ES-I3 (cell line): ENCODE measurements at regions not wholly inside any gene's neighbourhood (a gene's known extent, or its start where the extent isn't known, plus 50 kb on each side); places are given as distances from the start of the nearest gene placed in this dataset.

Experiments used
- H3K36me3 ChIP-seq: 2 replicates; pipeline ENCODE4 v1.6.1; 2013; ENCODE audit warnings: mild to moderate bottlenecking, low read length, control low read depth, moderate library complexity; ENCODE audit not compliant: insufficient read depth
- H3K4me1 ChIP-seq: 2 replicates; pipeline ENCODE4 v1.6.1; 2013; ENCODE audit warnings: mild to moderate bottlenecking, control low read depth, low read length; ENCODE audit not compliant: insufficient read depth
- H3K9ac ChIP-seq: 2 replicates; pipeline ENCODE4 v1.6.1; 2013; ENCODE audit warnings: low read depth, mild to moderate bottlenecking, low read length, moderate library complexity
- H3K9me3 ChIP-seq: 2 replicates; pipeline ENCODE4 v1.6.1; 2013; ENCODE audit warnings: mild to moderate bottlenecking, low read length, moderate library complexity; ENCODE audit not compliant: control insufficient read depth, insufficient read depth

GRCh38 chr5:81884871-81885270 is 87.0 kb upstream of the ATG10 start:
- H3K9me3 ChIP-seq, result no peaks in the 10 kb centered on the region; the same call in none of the 2 replicates
- H3K4me1 ChIP-seq, result no peaks in the 10 kb centered on the region
- no peaks in the 10 kb centered on the region for H3K36me3 ChIP-seq
- H3K9ac ChIP-seq, result no peak overlapping the region

GRCh38 chr5:81883371-81883770 is 88.5 kb upstream of the ATG10 start:
- Histone ChIP-seq H3K9me3 (no peaks in the 10 kb centered on the region), H3K36me3 (no peaks in the 10 kb centered on the region), H3K4me1 (no peaks in the 10 kb centered on the region), H3K9ac (no peak overlapping the region)

GRCh38 chr5:81881595-81881994 is 90.2 kb upstream of the ATG10 start:
- H3K4me1 ChIP-seq, result no peaks in the 10 kb centered on the region
- no peak overlapping the region for H3K9ac ChIP-seq

GRCh38 chr5:81879936-81880335 is 91.9 kb upstream of the ATG10 start:
- Histone ChIP-seq H3K4me1 (no peaks in the 10 kb centered on the region), H3K9me3 (no peaks in the 10 kb centered on the region), H3K9ac (no peak overlapping the region), H3K36me3 (no peaks in the 10 kb centered on the region)

More at GRCh38 chr5:81881595-81881994, 90.2 kb upstream of the ATG10 start:
- Histone ChIP-seq H3K9me3 (no peaks in the 10 kb centered on the region), H3K36me3 (no peaks in the 10 kb centered on the region)

GRCh38 chr5:81878333-81878732 is 93.5 kb upstream of the ATG10 start:
- no peak overlapping the region for H3K9ac ChIP-seq
- H3K9me3 ChIP-seq, result no peaks in the 10 kb centered on the region
- no peaks in the 10 kb centered on the region for H3K4me1 ChIP-seq
- no peaks in the 10 kb centered on the region for H3K36me3 ChIP-seq

GRCh38 chr5:81866994-81867393 is 104.8 kb upstream of the ATG10 start:
- H3K4me1 ChIP-seq, result peaks cover 10% of the 10 kb centered on the region; the same call in 1 of the 2 replicates
- H3K9me3 ChIP-seq, result no peaks in the 10 kb centered on the region
- H3K9ac ChIP-seq, result no peak overlapping the region
- no peaks in the 10 kb centered on the region for H3K36me3 ChIP-seq

- Histone ChIP-seq H3K4me1 (peaks cover 19% of the 10 kb centered on the region), H3K36me3 (no peaks in the 10 kb centered on the region), H3K9ac (no peak overlapping the region), H3K9me3 (no peaks in the 10 kb centered on the region)
Observed at GRCh38 chr5:81860778-81861177, 109.9 kb upstream of the SSBP2 start.

GRCh38 chr5:81859624-81860023 is 108.7 kb upstream of the SSBP2 start:
- H3K36me3 ChIP-seq, result no peaks in the 10 kb centered on the region
- no peak overlapping the region for H3K9ac ChIP-seq
- H3K4me1 ChIP-seq, result peaks cover 22% of the 10 kb centered on the region
- no peaks in the 10 kb centered on the region for H3K9me3 ChIP-seq

GRCh38 chr5:81856948-81857928 is 106.3 kb upstream of the SSBP2 start:
- H3K36me3 ChIP-seq, result no peaks in the 10 kb centered on the region
- no peaks in the 10 kb centered on the region for H3K9me3 ChIP-seq
- H3K4me1 ChIP-seq, result peaks cover 29% of the 10 kb centered on the region
- no peak overlapping the region for H3K9ac ChIP-seq

GRCh38 chr5:81855591-81855990 is 104.7 kb upstream of the SSBP2 start:
- Histone ChIP-seq H3K4me1 (peaks cover 34% of the 10 kb centered on the region), H3K9ac (no peak overlapping the region), H3K9me3 (no peaks in the 10 kb centered on the region), H3K36me3 (no peaks in the 10 kb centered on the region)

GRCh38 chr5:81854915-81855314 is 104.0 kb upstream of the SSBP2 start:
- H3K4me1 ChIP-seq, result peaks cover 41% of the 10 kb centered on the region
- H3K9ac ChIP-seq, result no peak overlapping the region
- H3K36me3 ChIP-seq, result no peaks in the 10 kb centered on the region
- no peaks in the 10 kb centered on the region for H3K9me3 ChIP-seq

- Histone ChIP-seq H3K9ac (no peak overlapping the region), H3K36me3 (no peaks in the 10 kb centered on the region), H3K4me1 (peaks cover 45% of the 10 kb centered on the region), H3K9me3 (no peaks in the 10 kb centered on the region)
Observed at GRCh38 chr5:81854485-81854884, 103.6 kb upstream of the SSBP2 start.

GRCh38 chr5:81853030-81853357 is 102.1 kb upstream of the SSBP2 start:
- no peaks in the 10 kb centered on the region for H3K36me3 ChIP-seq
- peak overlapping the region; percentile 63; the same call in 1 of the 2 replicates for H3K9ac ChIP-seq
- H3K4me1 ChIP-seq, result peaks cover 53% of the 10 kb centered on the region
- no peaks in the 10 kb centered on the region for H3K9me3 ChIP-seq

GRCh38 chr5:81852291-81853029 is 101.6 kb upstream of the SSBP2 start:
- peaks cover 51% of the 10 kb centered on the region for H3K4me1 ChIP-seq
- no peaks in the 10 kb centered on the region for H3K9me3 ChIP-seq
- H3K9ac ChIP-seq, result peak overlapping the region; percentile 63; the same call in 1 of the 2 replicates
- no peaks in the 10 kb centered on the region for H3K36me3 ChIP-seq
